Naive B cell (primary cell): ENCODE measurements at regions not wholly inside any gene's neighbourhood (a gene's known extent, or its start where the extent isn't known, plus 50 kb on each side); places are given as distances from the start of the nearest gene placed in this dataset.
A peak's percentile ranks its signal among the peaks of the same experiment; 100 is the strongest.

Source experiments
- ATAC-seq, 2 donors: fragments of 150-1000 bp; cut with Tn5 transposase; 2 replicates each; pipeline ENCODE4 v1.10.0; 2021; ENCODE audit warnings: low read depth in 2 of 2, mild to moderate bottlenecking in 2 of 2, moderate library complexity in 2 of 2
- DNase-seq: peaks from one replicate; pipeline ENCODE4 v3.0.0; 2022
- H3K27ac Mint-ChIP-seq, 6 donors: one replicate each; pipeline ENCODE4 v1.8.0; 2020 to 2022; ENCODE audit warnings: mild to moderate bottlenecking in 6 of 6, mixed read lengths in 6 of 6, moderate library complexity in 5 of 6, inconsistent platforms in 2 of 6
- H3K27me3 Mint-ChIP-seq, 3 donors: one replicate each; pipeline ENCODE4 v1.8.0; 2021 to 2022; ENCODE audit warnings: mixed read lengths in 3 of 3, mild to moderate bottlenecking in 1 of 3
- H3K36me3 Mint-ChIP-seq, 2 donors: one replicate each; pipeline ENCODE4 v1.8.0; 2020 to 2022; ENCODE audit warnings: mixed read lengths in 2 of 2, inconsistent platforms in 1 of 2, mild to moderate bottlenecking in 1 of 2
- H3K4me1 Mint-ChIP-seq, 3 donors: one replicate each; pipeline ENCODE4 v1.8.0; 2020 to 2022; ENCODE audit warnings: mixed read lengths in 3 of 3, inconsistent platforms in 1 of 3, mild to moderate bottlenecking in 1 of 3, moderate library complexity in 1 of 3
- H3K4me3 Mint-ChIP-seq, 8 donors: one replicate each; pipeline ENCODE4 v1.8.0; 2020 to 2022; ENCODE audit warnings: mild to moderate bottlenecking in 8 of 8, mixed read lengths in 8 of 8, moderate library complexity in 8 of 8, inconsistent platforms in 2 of 8
- H3K9me3 Mint-ChIP-seq, 7 donors: one replicate each; pipeline ENCODE4 v1.8.0; 2020 to 2022; ENCODE audit warnings: mixed read lengths in 7 of 7, mild to moderate bottlenecking in 5 of 7, inconsistent platforms in 2 of 7, moderate library complexity in 1 of 7

DNA sequence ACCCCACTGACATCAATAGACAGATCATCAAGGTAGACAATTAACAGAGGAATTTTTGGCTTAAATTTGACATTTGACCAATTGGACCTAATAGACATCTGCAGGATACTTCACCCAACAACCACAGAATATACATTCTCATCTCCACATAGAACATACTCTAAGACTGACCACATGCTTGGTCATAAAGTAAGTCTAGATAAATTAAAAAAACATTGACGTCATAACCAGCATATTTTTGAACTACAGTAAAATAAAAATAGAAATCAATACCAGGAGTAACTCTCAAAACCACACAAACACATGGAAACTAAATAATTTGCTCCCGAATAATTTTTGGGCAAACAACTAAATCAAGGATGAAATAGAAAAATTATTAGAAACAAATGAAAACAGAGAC lies 205.7 kb downstream of the REEP3 start:
- Mint-ChIP-seq H3K4me1 (no peaks in the 10 kb centered on the region), H3K27me3 (peaks cover 43 to 62% (median 47%) of the 10 kb centered on the region in 3 donors), H3K4me3 (no peak overlapping the region)

DNA sequence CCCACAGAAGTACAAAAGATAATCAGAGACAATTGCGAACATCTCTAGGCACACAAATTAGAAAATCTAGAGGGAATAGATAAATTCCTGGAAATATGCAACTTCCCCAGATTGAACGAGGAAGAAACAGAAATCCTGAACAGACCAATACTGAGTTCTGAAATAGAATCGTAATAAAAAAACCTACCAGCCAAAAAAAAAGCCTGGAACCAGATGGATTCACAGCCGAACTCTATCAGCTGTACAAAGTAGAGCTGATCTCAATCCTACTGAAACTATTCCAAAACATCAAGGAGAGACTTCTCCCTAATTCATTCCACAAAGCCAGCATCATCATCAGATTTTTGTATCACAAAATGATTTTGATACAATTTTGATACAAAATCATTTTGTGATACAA lies 206.4 kb downstream of the REEP3 start:
- Mint-ChIP-seq H3K27ac (no peak overlapping the region), H3K4me1 (no peaks in the 10 kb centered on the region), H3K27me3 (peaks cover 44 to 54% (median 45%) of the 10 kb centered on the region in 3 donors), H3K4me3 (no peak overlapping the region), H3K36me3 (no peaks in the 10 kb centered on the region), H3K9me3 (peaks cover 0 to 5% (median 0%) of the 10 kb centered on the region in 7 donors)
- no peak for DNase-seq
- ATAC-seq = no peak

More for the DNA sequence above, 205.7 kb downstream of the REEP3 start:
- DNase-seq (no peak), ATAC-seq (no peak)
- peaks cover 0 to 5% (median 0%) of the 10 kb centered on the region in 7 donors for H3K9me3 Mint-ChIP-seq
- H3K27ac Mint-ChIP-seq = no peak overlapping the region
- no peaks in the 10 kb centered on the region for H3K36me3 Mint-ChIP-seq

DNA sequence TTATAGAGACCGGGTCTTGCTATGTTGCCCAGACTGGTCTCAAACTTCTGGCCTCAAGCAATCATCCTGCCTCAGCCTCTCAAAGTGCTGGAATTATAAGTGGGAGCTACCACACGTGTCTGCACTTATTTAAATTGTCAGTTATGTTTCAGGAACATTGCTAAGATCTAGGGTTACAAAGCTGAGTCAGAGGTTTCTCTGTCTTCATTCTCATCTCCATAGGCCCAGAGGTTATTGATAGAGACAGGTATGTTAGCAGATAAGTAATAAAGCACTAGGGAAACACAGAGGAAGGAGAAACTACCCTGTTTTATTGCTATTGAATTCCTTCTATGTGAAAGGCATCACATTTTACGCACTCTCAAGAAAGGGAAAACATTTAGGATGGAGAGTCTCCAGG lies 214.1 kb downstream of the REEP3 start:
- DNase-seq (no peak), ATAC-seq (no peak)
- Mint-ChIP-seq H3K9me3 (no peaks in the 10 kb centered on the region), H3K27me3 (peaks cover 0 to 15% (median 0%) of the 10 kb centered on the region in 3 donors), H3K4me1 (no peaks in the 10 kb centered on the region), H3K4me3 (no peak overlapping the region), H3K27ac (no peak overlapping the region), H3K36me3 (no peaks in the 10 kb centered on the region)

DNA sequence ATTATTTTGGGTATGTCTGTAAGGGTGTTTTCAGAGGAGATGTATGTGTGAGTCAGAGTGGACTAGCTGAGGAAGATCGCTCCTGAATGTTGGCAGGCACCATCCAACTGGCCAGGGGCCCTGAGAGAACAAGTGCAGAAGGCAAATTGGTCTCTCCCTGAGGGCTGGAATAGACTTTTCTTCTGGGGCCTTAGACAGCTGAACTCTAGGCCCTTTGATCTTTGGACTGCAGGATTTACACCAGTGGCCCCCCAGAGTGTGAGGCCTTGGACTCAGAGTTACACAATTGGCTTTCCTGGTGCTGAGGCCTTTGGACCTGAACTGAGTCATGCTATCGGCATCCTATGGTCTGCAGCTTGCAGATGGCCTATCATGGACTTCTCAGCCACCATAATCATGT lies 217.2 kb downstream of the REEP3 start:
- no peak for ATAC-seq
- H3K27ac Mint-ChIP-seq = no peak overlapping the region
- peaks cover 0 to 3% (median 0%) of the 10 kb centered on the region in 7 donors for H3K9me3 Mint-ChIP-seq
- no peak for DNase-seq
- H3K27me3 Mint-ChIP-seq = peaks cover 0 to 8% (median 4%) of the 10 kb centered on the region in 3 donors
- no peak overlapping the region for H3K4me3 Mint-ChIP-seq
- H3K36me3 Mint-ChIP-seq = no peaks in the 10 kb centered on the region
- H3K4me1 Mint-ChIP-seq = peaks cover 0 to 4% (median 0%) of the 10 kb centered on the region in 3 donors

DNA sequence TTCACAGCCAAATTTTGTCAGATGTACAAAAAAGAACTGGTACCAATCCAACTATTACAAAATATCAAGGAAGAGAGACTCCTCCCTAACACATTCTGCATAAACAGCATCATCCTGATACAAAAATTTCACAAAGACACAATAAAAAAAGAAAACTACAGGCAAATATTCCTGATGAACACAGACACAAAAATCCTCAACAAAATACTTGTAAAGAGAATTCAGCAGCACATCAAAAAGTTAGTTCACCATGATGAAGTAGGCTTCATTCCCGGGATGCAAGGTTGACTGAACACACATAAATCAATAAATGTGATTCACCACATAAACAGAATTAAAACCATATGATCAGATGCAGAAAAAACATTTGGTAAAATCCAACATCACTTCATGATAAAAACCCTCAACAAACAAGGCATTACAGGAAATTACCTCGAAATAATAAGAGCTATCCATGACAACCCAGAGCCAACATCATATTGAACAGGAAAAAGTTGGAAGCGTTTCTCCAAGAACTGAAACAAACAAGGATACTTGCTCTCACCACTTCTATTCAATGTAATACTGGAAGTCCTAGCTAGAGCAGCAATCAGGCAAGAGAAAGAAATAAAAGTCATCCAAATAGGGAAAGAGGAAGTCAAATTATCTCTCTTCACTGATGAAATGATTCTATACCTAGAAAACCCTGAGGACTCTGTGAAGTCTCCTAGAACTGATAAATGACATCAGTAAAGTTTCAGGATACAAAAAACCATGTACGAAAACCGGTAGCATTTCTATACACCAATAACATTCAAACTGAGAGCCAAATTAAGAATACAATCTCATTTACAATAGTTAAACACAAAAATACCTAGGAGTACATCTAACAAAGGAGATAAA lies 223.1 kb downstream of the REEP3 start:
- DNase-seq = no peak
- Mint-ChIP-seq H3K27me3 (peaks cover 5 to 11% (median 8%) of the 10 kb centered on the region in 3 donors), H3K36me3 (no peaks in the 10 kb centered on the region), H3K4me1 (peaks cover 0 to 5% (median 4%) of the 10 kb centered on the region in 3 donors), H3K4me3 (no peak overlapping the region), H3K9me3 (peaks cover 3 to 14% (median 7%) of the 10 kb centered on the region in 7 donors), H3K27ac (no peak overlapping the region)
- no peak for ATAC-seq

DNA sequence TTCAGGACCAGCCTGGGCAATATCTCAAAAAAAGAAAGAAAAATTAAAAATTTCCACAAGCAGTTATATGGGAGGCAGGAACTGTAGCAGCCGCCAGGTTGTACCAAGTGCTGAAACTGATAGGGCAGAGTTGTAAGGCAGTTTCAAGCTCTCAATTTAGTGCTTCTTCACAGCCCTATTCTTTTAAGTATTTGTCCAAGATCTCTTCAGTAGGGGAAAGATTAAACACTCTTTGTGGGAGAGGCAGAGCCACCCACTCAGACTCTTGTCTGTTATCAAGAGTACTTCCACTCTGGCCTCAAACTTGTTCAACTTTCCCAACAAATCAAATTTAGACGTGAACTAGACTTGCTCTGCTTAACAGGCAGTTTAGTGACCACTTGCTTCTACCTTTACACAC lies 228.7 kb downstream of the REEP3 start:
- Mint-ChIP-seq H3K27ac (no peak overlapping the region), H3K4me1 (no peaks in the 10 kb centered on the region), H3K4me3 (no peak overlapping the region), H3K9me3 (peaks cover 0 to 21% (median 9%) of the 10 kb centered on the region in 7 donors), H3K36me3 (no peaks in the 10 kb centered on the region), H3K27me3 (peaks cover 0 to 11% (median 0%) of the 10 kb centered on the region in 3 donors)
- DNase-seq = no peak
- no peak for ATAC-seq

DNA sequence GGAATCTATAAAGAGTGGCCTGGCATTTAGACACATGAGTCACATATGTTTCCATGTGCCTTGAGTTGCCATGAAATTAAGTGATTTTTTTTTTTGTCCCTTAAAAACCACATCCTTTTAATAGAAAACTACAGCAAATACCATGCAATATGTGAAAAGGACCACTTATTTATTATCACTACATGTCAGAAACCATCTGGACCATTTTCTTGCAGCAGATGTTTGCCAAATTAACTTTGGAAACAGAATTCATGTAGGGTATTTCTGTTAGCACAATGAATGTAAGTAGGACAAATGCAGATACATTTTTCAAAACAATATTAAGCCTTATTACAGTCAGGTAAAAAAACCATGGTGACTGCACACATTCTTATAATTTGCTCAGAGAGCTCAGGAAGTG lies 230.6 kb downstream of the REEP3 start:
- Mint-ChIP-seq H3K9me3 (peaks cover 0 to 23% (median 8%) of the 10 kb centered on the region in 7 donors), H3K4me3 (no peak overlapping the region), H3K36me3 (no peaks in the 10 kb centered on the region), H3K27me3 (peaks cover 0 to 3% (median 0%) of the 10 kb centered on the region in 3 donors), H3K27ac (no peak overlapping the region), H3K4me1 (no peaks in the 10 kb centered on the region)
- DNase-seq (no peak), ATAC-seq (no peak)

DNA sequence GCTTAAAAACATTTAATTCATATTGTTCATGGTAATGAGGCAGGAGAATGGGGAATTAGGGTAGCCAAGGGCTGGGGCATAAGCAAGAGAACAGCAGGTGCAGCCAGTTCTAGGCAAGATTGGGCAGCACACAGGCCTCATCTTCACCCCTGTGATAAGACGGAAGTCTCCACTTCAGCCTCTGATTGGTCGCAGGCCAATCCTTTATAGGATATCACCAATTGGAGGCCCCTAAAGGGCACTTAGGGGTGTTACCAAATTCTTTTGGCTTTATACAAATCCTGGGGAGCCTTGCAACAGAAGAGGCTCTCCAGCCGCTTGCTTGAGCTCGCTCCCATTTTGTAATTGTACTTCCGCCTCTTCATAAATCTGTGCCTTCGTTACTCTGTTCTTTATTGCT lies 231.1 kb downstream of the REEP3 start:
- no peaks in the 10 kb centered on the region for H3K4me1 Mint-ChIP-seq
- H3K36me3 Mint-ChIP-seq = no peaks in the 10 kb centered on the region
- DNase-seq = no peak
- no peak for ATAC-seq
- H3K27ac Mint-ChIP-seq = no peak overlapping the region
- no peak overlapping the region for H3K4me3 Mint-ChIP-seq
- H3K9me3 Mint-ChIP-seq = peaks cover 0 to 18% (median 7%) of the 10 kb centered on the region in 7 donors
- no peaks in the 10 kb centered on the region for H3K27me3 Mint-ChIP-seq

DNA sequence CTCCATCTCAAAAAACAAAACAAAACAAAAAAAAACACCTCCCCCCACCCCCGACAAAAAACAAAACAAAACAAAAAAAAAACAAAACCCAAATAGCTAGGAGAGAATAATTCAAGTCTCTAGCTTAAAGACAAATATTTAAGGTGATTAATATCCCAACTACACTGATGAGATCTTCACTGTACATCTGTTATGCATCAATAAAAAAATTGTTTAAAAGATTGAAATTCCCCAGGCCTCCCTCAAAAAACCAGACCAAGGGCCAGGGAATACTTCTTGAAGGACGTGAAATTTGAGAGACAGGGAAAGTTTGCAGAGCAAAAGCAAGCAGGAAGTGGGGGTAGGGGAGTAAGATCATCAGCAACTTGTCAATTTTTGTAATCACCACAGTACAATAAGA lies 232.6 kb downstream of the REEP3 start:
- no peak for DNase-seq
- no peaks in the 10 kb centered on the region for H3K36me3 Mint-ChIP-seq
- H3K27me3 Mint-ChIP-seq = peaks cover 0 to 8% (median 2%) of the 10 kb centered on the region in 3 donors
- H3K4me1 Mint-ChIP-seq = no peaks in the 10 kb centered on the region
- peak overlapping the region in 1 of 6 donors; percentile 7 for H3K27ac Mint-ChIP-seq
- H3K4me3 Mint-ChIP-seq = no peak overlapping the region
- peaks cover 0 to 16% (median 4%) of the 10 kb centered on the region in 7 donors for H3K9me3 Mint-ChIP-seq
- ATAC-seq = no peak

DNA sequence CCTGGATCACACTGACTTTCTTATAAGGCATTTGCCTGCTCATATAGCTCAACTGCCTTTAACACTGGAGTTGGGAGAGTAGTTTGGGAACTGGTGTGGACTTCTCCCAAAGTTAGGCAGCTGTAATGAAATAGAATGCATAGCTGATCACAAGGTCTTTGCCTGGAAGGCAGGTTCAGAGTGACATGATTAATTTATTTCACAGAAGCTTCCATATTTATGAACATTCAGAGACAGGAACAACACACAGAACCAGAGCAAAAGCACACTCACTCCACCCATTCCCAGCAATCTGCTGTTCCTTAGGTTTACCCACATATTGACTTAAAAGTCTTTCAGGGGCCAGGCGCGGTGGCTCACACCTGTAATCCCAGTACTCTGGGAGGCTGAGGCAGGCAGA lies 234.2 kb downstream of the REEP3 start:
- DNase-seq = no peak
- H3K4me3 Mint-ChIP-seq = no peak overlapping the region
- H3K27me3 Mint-ChIP-seq = peaks cover 0 to 19% (median 14%) of the 10 kb centered on the region in 3 donors
- no peak for ATAC-seq
- no peaks in the 10 kb centered on the region for H3K36me3 Mint-ChIP-seq
- no peak overlapping the region for H3K27ac Mint-ChIP-seq
- peaks cover 0 to 11% (median 0%) of the 10 kb centered on the region in 7 donors for H3K9me3 Mint-ChIP-seq
- H3K4me1 Mint-ChIP-seq = no peaks in the 10 kb centered on the region

DNA sequence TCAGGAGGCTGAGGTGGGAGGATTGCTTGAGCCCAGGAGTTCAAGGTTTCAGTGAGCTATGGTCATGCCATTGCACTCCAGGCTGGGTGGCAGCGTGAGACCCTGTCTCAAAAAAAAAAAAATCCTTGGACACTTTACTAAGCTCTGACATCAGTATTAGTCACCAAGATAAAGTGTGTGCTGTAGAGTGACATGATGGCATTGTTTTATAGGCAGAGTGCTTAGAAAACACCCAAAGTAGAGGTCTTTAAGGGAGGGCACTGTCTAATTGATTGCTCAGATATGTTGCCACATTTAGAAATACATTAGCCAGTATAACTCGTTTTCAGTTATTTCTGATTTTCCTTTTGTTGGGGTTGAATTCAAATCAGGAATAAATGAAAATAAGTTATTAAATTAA lies 235.9 kb downstream of the REEP3 start:
- Mint-ChIP-seq H3K9me3 (peaks cover 0 to 11% (median 0%) of the 10 kb centered on the region in 7 donors), H3K27me3 (peaks cover 0 to 34% (median 23%) of the 10 kb centered on the region in 3 donors), H3K36me3 (no peaks in the 10 kb centered on the region), H3K4me3 (no peak overlapping the region), H3K4me1 (no peaks in the 10 kb centered on the region), H3K27ac (peak overlapping the region in 1 of 6 donors; percentile 43)
- DNase-seq (no peak), ATAC-seq (no peak)

DNA sequence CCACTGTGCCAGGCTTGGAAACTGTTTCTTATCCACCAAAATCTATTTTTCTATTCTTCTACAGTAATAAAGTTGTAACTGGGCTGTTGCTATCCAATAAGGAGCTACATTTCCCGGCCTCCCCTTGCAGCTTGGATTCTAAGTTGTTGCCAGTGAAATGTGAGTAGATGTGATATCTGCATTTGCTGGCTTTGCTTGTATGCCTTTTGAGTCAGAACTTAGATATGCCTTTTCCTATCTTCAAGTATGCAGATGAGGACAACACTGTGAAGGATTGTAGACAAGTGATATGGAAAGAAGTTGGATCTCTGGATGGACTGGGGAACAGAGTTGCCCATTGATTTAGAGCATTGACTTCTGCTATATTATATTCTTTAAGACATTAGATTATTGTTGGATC lies 236.9 kb downstream of the REEP3 start:
- Mint-ChIP-seq H3K4me3 (no peak overlapping the region), H3K27ac (no peak overlapping the region), H3K27me3 (peaks cover 0 to 36% (median 23%) of the 10 kb centered on the region in 3 donors), H3K9me3 (peaks cover 0 to 11% (median 0%) of the 10 kb centered on the region in 7 donors), H3K36me3 (no peaks in the 10 kb centered on the region), H3K4me1 (no peaks in the 10 kb centered on the region)
- ATAC-seq (no peak), DNase-seq (no peak)

DNA sequence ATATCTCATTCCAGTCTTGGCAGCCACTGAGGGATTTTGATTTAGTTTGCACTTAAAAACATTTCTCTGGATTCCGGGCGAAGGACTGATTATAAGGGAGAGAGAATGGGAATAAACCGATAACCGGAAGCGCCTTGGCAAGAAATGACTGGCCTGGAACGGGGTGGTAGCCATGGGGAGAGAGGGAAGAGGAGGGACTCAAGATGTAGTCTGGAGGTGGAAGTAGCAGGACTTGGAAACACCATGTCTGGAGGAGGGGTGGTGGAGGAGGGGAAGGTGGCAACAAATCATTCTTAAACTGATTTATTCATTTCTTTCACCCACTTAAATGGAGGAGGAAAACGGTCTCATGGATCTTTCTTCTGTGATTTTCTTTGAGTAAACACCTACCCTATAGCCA lies 238.1 kb downstream of the REEP3 start:
- Mint-ChIP-seq H3K27ac (no peak overlapping the region), H3K36me3 (no peaks in the 10 kb centered on the region), H3K27me3 (peaks cover 1 to 40% (median 31%) of the 10 kb centered on the region in 3 donors), H3K4me1 (no peaks in the 10 kb centered on the region), H3K4me3 (no peak overlapping the region), H3K9me3 (peaks cover 0 to 10% (median 0%) of the 10 kb centered on the region in 7 donors)
- ATAC-seq = no peak
- DNase-seq = no peak

DNA sequence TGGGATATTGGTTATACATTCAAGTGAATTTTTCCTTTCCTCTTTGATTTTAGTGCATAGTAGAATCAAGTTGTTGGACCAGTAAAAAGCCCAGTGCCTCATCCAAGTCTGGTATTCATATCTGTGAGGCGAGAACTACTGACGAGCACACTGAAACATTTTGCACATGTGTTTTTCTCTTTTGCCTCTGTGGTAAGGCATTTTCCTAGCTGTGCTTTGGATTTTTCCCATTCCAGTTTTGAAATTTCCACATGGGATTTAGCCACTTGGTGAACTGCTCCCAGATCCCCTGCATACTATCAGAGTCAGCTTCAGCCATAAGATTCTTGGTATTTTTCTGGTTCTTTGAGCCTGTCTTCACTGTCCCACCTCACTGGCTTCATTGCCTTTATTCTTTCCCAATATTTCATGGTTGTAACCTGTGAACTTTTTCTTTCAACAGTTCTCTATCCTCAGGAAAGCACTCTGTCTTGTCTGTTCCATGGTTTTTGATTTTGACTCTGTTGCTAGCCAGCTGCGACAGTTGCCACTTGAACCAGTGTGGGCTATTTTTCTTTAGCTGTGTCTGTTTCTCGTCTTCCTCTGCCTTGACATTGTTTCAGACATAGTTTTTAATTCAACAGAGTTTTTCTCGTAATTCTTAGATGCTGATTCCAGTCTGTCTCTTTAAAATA lies 239.0 kb downstream of the REEP3 start:
- H3K36me3 Mint-ChIP-seq = no peaks in the 10 kb centered on the region
- DNase-seq = no peak
- no peak overlapping the region for H3K27ac Mint-ChIP-seq
- H3K9me3 Mint-ChIP-seq = peaks cover 0 to 2% (median 0%) of the 10 kb centered on the region in 7 donors
- no peaks in the 10 kb centered on the region for H3K4me1 Mint-ChIP-seq
- no peak for ATAC-seq
- H3K4me3 Mint-ChIP-seq = no peak overlapping the region
- H3K27me3 Mint-ChIP-seq = peaks cover 5 to 46% (median 31%) of the 10 kb centered on the region in 3 donors
